GM23338 (cell line): ENCODE measurements at regions not wholly inside any gene's neighbourhood (a gene's known extent, or its start where the extent isn't known, plus 50 kb on each side); places are given as distances from the start of the nearest gene placed in this dataset.

Source experiments
- ATAC-seq: fragments of 200-7000 bp; cut with Tn5 transposase; 3 replicates; pipeline ENCODE4 v1.9.1; 2020
- DNase-seq: peaks from one replicate; pipeline ENCODE4 v3.0.0-alpha.2; 2015; ENCODE audit warnings: low spot score
- H2AFZ ChIP-seq: fragments of 200-600 bp; sonication (generic); 2 replicates; pipeline ENCODE4 v1.8.0; 2016; ENCODE audit warnings: antibody characterized with exemption, mild to moderate bottlenecking, moderate library complexity
- H3F3A ChIP-seq: fragments of 200-600 bp; sonication (generic); replicated peaks from 2 replicates; pipeline ENCODE4 v1.8.0; 2017; ENCODE audit warnings: antibody characterized with exemption, mixed run types, low read depth
- H3K27ac ChIP-seq: fragments of 200-600 bp; sonication (generic); 2 replicates; pipeline ENCODE4 v1.6.1; 2016; ENCODE audit warnings: low read depth
- H3K27me3 ChIP-seq: fragments of 200-600 bp; sonication (generic); 2 replicates; pipeline ENCODE4 v1.8.0; 2016; ENCODE audit warnings: mild to moderate bottlenecking, mixed run types, moderate library complexity; ENCODE audit not compliant: insufficient read depth
- H3K36me3 ChIP-seq: fragments of 200-600 bp; sonication (generic); 2 replicates; pipeline ENCODE4 v1.8.0; 2016; ENCODE audit warnings: mild to moderate bottlenecking; ENCODE audit not compliant: insufficient read depth
- H3K4me1 ChIP-seq: fragments of 200-600 bp; sonication (generic); 2 replicates; pipeline ENCODE4 v1.8.0; 2016; ENCODE audit warnings: mild to moderate bottlenecking, moderate library complexity; ENCODE audit not compliant: insufficient read depth
- H3K4me2 ChIP-seq: fragments of 200-600 bp; sonication (generic); 2 replicates; pipeline ENCODE4 v1.7.1; 2017; ENCODE audit warnings: mixed run types
- H3K4me3 ChIP-seq: fragments of 200-600 bp; sonication (generic); 2 replicates; pipeline ENCODE4 v1.6.1; 2016; ENCODE audit warnings: mixed run types
- H3K79me2 ChIP-seq: fragments of 200-600 bp; sonication (generic); replicated peaks from 2 replicates; pipeline ENCODE4 v1.8.0; 2017; ENCODE audit warnings: mild to moderate bottlenecking; ENCODE audit not compliant: insufficient read depth
- H3K9me2 ChIP-seq: fragments of 200-600 bp; sonication (generic); 2 replicates; pipeline ENCODE4 v1.8.0; 2017; ENCODE audit not compliant: insufficient read depth
- H4K20me1 ChIP-seq: fragments of 200-600 bp; sonication (generic); replicated peaks from 2 replicates; pipeline ENCODE4 v1.8.0; 2017; ENCODE audit warnings: mild to moderate bottlenecking; ENCODE audit not compliant: insufficient read depth
- H3K27ac Mint-ChIP-seq: 2 replicates; pipeline ENCODE4 v1.8.0; 2020; ENCODE audit warnings: inconsistent platforms, mild to moderate bottlenecking, moderate library complexity, mixed read lengths
- H3K27me3 Mint-ChIP-seq: 3 replicates; pipeline ENCODE4 v1.8.0; 2022; ENCODE audit warnings: low read depth, mild to moderate bottlenecking, moderate library complexity, mixed read lengths, inconsistent platforms; ENCODE audit not compliant: insufficient read depth, poor library complexity
- H3K36me3 Mint-ChIP-seq: 3 replicates; pipeline ENCODE4 v1.8.0; 2021; ENCODE audit warnings: low read depth, mild to moderate bottlenecking, inconsistent platforms, moderate library complexity, mixed read lengths
- H3K4me1 Mint-ChIP-seq: 3 replicates; pipeline ENCODE4 v1.8.0; 2020; ENCODE audit warnings: mild to moderate bottlenecking, inconsistent platforms, mixed read lengths
- H3K4me3 Mint-ChIP-seq: 3 replicates; pipeline ENCODE4 v1.8.0; 2021; ENCODE audit warnings: moderate library complexity, mild to moderate bottlenecking, inconsistent platforms, mixed read lengths
- H3K9me3 Mint-ChIP-seq: 3 replicates; pipeline ENCODE4 v1.8.0; 2020; ENCODE audit warnings: moderate library complexity, mild to moderate bottlenecking, inconsistent platforms, mixed read lengths
- CREB1 ChIP-seq: fragments of 250-450 bp; sonication (Bioruptor Pico); IDR thresholded peaks from 2 replicates; pipeline ENCODE4 v1.5.0; 2020; ENCODE audit warnings: low read depth, mild to moderate bottlenecking, moderate library complexity
- EZH2 ChIP-seq: fragments of 200-600 bp; sonication (generic); IDR thresholded peaks from one replicate; pipeline ENCODE4 v1.8.0; 2017; ENCODE audit warnings: antibody characterized with exemption, mild to moderate bottlenecking, low read depth; ENCODE audit not compliant: unreplicated experiment
- EZH2phosphoT487 ChIP-seq: fragments of 200-600 bp; sonication (generic); IDR thresholded peaks from one replicate; pipeline ENCODE4 v1.8.1; 2018; ENCODE audit warnings: antibody characterized with exemption; ENCODE audit not compliant: unreplicated experiment
- JUNB ChIP-seq: IDR thresholded peaks from one replicate; pipeline ENCODE4 v1.6.1; 2016; ENCODE audit warnings: antibody characterized with exemption; ENCODE audit not compliant: unreplicated experiment
- NANOG ChIP-seq: IDR thresholded peaks from 2 replicates; pipeline ENCODE4 v1.6.1; 2016; ENCODE audit warnings: antibody characterized with exemption, borderline replicate concordance
- POLR2AphosphoS5 ChIP-seq: IDR thresholded peaks from 2 replicates; pipeline ENCODE4 v1.6.1; 2016; ENCODE audit warnings: antibody characterized with exemption, low read depth
- ZNF114 ChIP-seq: fragments of 250-450 bp; sonication (Bioruptor Pico); IDR thresholded peaks from 2 replicates; pipeline ENCODE4 v1.5.0; 2020; ENCODE audit warnings: mild to moderate bottlenecking, moderate library complexity
- ZNF331 ChIP-seq: fragments of 250-450 bp; sonication (Bioruptor Pico); IDR thresholded peaks from 2 replicates; pipeline ENCODE4 v1.5.0; 2020; ENCODE audit warnings: low read depth, mild to moderate bottlenecking, moderate library complexity
- TF ChIP-seq, protein P1 (sequence below): IDR thresholded peaks from one replicate; pipeline ENCODE4 v1.6.1; 2018; ENCODE audit warnings: antibody characterized with exemption; ENCODE audit not compliant: unreplicated experiment
- TF ChIP-seq, protein P2 (sequence below), 2 experiments: fragments of 200-600 bp in 1 of 2; sonication (generic) in 1 of 2; conservative IDR thresholded peaks; 2 replicates each; pipeline versions ENCODE4 v1.5.1 to v1.6.1; 2016 to 2017; ENCODE audit warnings: antibody characterized with exemption in 2 of 2, low read depth in 2 of 2, mild to moderate bottlenecking in 2 of 2, moderate library complexity in 1 of 2
- TF ChIP-seq, protein P3 (sequence below): fragments of 250-450 bp; sonication (Bioruptor Pico); IDR thresholded peaks from 2 replicates; pipeline ENCODE4 v1.5.0; 2020; ENCODE audit warnings: mild to moderate bottlenecking, moderate library complexity

DNA sequence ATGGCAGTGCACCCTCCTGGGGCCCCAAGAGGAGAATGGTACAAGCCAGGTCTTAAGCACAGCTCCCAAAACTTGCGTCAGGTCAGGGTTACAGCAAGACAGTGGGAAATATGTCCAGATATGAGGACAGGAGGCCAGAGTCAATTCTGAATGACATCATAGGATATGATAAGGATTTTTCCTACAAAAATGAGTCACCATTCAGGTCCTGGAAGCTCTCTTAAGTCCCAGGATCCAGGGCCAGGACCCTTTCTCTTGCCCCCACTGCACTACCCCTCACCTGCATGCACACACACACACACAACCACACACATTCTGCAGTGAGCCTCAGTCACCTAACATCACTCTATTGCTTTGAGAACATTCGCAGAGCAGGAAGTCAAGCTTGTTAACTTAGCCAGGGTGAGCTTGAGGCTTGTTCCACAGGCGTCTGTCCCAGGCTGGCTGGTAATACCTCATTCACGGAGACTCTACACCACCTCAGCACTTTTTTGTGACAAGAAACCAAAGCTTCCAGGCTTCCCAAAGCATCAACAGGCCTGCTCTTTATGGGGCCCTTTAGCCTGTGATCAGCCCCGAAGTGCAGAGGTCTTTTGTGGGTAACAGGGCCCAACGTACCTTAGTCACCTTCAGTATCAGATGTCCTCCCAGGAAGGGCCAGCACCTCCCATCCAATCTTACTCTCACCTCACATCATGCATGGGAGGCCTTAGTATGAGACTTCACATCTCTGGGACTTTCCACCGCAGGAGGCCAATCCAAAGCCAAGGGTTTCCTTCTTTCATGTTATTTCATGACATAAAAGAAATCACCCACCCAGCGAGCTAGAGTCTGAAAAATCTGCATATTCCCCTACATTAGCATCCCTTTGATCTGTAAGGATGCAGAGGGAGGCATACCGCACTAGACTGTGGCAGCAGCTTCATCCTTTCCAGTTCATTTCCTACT is 74.0 kb upstream of the LIPC start:
- Histone ChIP-seq H3K27ac (no peak overlapping the region), H3K27me3 (no peaks in the 10 kb centered on the region), H3F3A (no peaks in the 10 kb centered on the region), H2AFZ (no peak overlapping the region), H3K79me2 (no peaks in the 10 kb centered on the region), H4K20me1 (no peaks in the 10 kb centered on the region), H3K9me2 (no peaks in the 10 kb centered on the region), H3K36me3 (no peaks in the 10 kb centered on the region), H3K4me3 (no peak overlapping the region), H3K4me2 (no peak overlapping the region; the same call in 1 of the 2 replicates), H3K4me1 (0 out of 2 replicates have a peak, but pooled peaks cover 3% of the 10 kb centered on the region)
- ATAC-seq (peak; percentile 70), DNase-seq (peak; percentile 42)
- Mint-ChIP-seq H3K4me1 (peaks cover 20% of the 10 kb centered on the region), H3K36me3 (no peaks in the 10 kb centered on the region), H3K9me3 (no peaks in the 10 kb centered on the region), H3K27me3 (peaks cover 8% of the 10 kb centered on the region), H3K27ac (no peak overlapping the region; the same call in 1 of the 2 replicates), H3K4me3 (no peak overlapping the region)
- TF ChIP-seq, protein P1, sequence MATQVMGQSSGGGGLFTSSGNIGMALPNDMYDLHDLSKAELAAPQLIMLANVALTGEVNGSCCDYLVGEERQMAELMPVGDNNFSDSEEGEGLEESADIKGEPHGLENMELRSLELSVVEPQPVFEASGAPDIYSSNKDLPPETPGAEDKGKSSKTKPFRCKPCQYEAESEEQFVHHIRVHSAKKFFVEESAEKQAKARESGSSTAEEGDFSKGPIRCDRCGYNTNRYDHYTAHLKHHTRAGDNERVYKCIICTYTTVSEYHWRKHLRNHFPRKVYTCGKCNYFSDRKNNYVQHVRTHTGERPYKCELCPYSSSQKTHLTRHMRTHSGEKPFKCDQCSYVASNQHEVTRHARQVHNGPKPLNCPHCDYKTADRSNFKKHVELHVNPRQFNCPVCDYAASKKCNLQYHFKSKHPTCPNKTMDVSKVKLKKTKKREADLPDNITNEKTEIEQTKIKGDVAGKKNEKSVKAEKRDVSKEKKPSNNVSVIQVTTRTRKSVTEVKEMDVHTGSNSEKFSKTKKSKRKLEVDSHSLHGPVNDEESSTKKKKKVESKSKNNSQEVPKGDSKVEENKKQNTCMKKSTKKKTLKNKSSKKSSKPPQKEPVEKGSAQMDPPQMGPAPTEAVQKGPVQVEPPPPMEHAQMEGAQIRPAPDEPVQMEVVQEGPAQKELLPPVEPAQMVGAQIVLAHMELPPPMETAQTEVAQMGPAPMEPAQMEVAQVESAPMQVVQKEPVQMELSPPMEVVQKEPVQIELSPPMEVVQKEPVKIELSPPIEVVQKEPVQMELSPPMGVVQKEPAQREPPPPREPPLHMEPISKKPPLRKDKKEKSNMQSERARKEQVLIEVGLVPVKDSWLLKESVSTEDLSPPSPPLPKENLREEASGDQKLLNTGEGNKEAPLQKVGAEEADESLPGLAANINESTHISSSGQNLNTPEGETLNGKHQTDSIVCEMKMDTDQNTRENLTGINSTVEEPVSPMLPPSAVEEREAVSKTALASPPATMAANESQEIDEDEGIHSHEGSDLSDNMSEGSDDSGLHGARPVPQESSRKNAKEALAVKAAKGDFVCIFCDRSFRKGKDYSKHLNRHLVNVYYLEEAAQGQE: no peak
- TF ChIP-seq EZH2phosphoT487 (no peak), ZNF114 (CRISPR knock-in tag) (no peak), CREB1 (CRISPR knock-in tag) (no peak), ZNF331 (CRISPR knock-in tag) (no peak), POLR2AphosphoS5 (no peak), NANOG (no peak), EZH2 (no peak), JUNB (no peak)
- TF ChIP-seq, protein P2, sequence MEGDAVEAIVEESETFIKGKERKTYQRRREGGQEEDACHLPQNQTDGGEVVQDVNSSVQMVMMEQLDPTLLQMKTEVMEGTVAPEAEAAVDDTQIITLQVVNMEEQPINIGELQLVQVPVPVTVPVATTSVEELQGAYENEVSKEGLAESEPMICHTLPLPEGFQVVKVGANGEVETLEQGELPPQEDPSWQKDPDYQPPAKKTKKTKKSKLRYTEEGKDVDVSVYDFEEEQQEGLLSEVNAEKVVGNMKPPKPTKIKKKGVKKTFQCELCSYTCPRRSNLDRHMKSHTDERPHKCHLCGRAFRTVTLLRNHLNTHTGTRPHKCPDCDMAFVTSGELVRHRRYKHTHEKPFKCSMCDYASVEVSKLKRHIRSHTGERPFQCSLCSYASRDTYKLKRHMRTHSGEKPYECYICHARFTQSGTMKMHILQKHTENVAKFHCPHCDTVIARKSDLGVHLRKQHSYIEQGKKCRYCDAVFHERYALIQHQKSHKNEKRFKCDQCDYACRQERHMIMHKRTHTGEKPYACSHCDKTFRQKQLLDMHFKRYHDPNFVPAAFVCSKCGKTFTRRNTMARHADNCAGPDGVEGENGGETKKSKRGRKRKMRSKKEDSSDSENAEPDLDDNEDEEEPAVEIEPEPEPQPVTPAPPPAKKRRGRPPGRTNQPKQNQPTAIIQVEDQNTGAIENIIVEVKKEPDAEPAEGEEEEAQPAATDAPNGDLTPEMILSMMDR (conservative IDR thresholded peaks at IDR 0.05; ENCODE audit: low read depth in 2 of 2): no peak
- TF ChIP-seq, protein P3, sequence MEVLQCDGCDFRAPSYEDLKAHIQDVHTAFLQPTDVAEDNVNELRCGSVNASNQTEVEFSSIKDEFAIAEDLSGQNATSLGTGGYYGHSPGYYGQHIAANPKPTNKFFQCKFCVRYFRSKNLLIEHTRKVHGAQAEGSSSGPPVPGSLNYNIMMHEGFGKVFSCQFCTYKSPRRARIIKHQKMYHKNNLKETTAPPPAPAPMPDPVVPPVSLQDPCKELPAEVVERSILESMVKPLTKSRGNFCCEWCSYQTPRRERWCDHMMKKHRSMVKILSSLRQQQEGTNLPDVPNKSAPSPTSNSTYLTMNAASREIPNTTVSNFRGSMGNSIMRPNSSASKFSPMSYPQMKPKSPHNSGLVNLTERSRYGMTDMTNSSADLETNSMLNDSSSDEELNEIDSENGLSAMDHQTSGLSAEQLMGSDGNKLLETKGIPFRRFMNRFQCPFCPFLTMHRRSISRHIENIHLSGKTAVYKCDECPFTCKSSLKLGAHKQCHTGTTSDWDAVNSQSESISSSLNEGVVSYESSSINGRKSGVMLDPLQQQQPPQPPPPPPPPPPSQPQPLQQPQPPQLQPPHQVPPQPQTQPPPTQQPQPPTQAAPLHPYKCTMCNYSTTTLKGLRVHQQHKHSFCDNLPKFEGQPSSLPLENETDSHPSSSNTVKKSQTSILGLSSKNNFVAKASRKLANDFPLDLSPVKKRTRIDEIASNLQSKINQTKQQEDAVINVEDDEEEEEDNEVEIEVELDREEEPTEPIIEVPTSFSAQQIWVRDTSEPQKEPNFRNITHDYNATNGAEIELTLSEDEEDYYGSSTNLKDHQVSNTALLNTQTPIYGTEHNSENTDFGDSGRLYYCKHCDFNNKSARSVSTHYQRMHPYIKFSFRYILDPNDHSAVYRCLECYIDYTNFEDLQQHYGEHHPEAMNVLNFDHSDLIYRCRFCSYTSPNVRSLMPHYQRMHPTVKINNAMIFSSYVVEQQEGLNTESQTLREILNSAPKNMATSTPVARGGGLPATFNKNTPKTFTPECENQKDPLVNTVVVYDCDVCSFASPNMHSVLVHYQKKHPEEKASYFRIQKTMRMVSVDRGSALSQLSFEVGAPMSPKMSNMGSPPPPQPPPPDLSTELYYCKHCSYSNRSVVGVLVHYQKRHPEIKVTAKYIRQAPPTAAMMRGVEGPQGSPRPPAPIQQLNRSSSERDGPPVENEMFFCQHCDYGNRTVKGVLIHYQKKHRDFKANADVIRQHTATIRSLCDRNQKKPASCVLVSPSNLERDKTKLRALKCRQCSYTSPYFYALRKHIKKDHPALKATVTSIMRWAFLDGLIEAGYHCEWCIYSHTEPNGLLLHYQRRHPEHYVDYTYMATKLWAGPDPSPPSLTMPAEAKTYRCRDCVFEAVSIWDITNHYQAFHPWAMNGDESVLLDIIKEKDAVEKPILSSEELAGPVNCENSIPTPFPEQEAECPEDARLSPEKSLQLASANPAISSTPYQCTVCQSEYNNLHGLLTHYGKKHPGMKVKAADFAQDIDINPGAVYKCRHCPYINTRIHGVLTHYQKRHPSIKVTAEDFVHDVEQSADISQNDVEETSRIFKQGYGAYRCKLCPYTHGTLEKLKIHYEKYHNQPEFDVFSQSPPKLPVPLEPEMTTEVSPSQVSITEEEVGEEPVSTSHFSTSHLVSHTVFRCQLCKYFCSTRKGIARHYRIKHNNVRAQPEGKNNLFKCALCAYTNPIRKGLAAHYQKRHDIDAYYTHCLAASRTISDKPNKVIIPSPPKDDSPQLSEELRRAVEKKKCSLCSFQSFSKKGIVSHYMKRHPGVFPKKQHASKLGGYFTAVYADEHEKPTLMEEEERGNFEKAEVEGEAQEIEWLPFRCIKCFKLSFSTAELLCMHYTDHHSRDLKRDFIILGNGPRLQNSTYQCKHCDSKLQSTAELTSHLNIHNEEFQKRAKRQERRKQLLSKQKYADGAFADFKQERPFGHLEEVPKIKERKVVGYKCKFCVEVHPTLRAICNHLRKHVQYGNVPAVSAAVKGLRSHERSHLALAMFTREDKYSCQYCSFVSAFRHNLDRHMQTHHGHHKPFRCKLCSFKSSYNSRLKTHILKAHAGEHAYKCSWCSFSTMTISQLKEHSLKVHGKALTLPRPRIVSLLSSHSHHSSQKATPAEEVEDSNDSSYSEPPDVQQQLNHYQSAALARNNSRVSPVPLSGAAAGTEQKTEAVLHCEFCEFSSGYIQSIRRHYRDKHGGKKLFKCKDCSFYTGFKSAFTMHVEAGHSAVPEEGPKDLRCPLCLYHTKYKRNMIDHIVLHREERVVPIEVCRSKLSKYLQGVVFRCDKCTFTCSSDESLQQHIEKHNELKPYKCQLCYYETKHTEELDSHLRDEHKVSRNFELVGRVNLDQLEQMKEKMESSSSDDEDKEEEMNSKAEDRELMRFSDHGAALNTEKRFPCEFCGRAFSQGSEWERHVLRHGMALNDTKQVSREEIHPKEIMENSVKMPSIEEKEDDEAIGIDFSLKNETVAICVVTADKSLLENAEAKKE (CRISPR knock-in tag): no peak
